ENCODE measurements at regions not wholly inside any gene's neighbourhood (a gene's known extent, or its start where the extent isn't known, plus 50 kb on each side); places are given as distances from the start of the nearest gene placed in this dataset.

- TF ChIP-seq CHD7 (IDR thresholded peaks at IDR 0.05; ENCODE audit: insufficient replicate concordance, low read length) (no peak), SAP30 (IDR thresholded peaks at IDR 0.05; ENCODE audit: insufficient read depth, insufficient replicate concordance, low read length) (no peak)
Observed at GRCh38 chr5:91301106-91301846, 81.8 kb downstream of the ARRDC3 start (continued).

All from H1 (cell line).